ENCODE measurements at regions not wholly inside any gene's neighbourhood (a gene's known extent, or its start where the extent isn't known, plus 50 kb on each side); places are given as distances from the start of the nearest gene placed in this dataset.

GRCh38 chr3:168738527-168739325 lies 643.0 kb upstream of the GOLIM4 start:
- 77% methylated on average over 6 of the region's 6 CpGs for WGBS
- TF ChIP-seq POLR2AphosphoS5 (IDR thresholded peaks at IDR 0.05) (no peak), POLR2A (IDR thresholded peaks at IDR 0.05) (no peak), EP300 (IDR thresholded peaks at IDR 0.05) (no peak), CTCF (IDR thresholded peaks at IDR 0.05) (no peak)

GRCh38 chr3:168736202-168736601 lies 640.5 kb upstream of the GOLIM4 start:
- H3K4me1 ChIP-seq, result no peaks in the 10 kb centered on the region
- H3K27me3 ChIP-seq, result no peaks in the 10 kb centered on the region
- no peaks in the 10 kb centered on the region for H3K36me3 ChIP-seq
- no peak overlapping the region for H3K27ac ChIP-seq
- H3K9me3 ChIP-seq, result no peaks in the 10 kb centered on the region
- TF ChIP-seq EP300 (IDR thresholded peaks at IDR 0.05) (no peak), POLR2AphosphoS5 (IDR thresholded peaks at IDR 0.05) (no peak), CTCF (IDR thresholded peaks at IDR 0.05) (no peak), POLR2A (IDR thresholded peaks at IDR 0.05) (no peak)
- WGBS, result 88% methylated on average over 2 of the region's 2 CpGs
- no peak overlapping the region for H3K4me3 ChIP-seq
- no peak for DNase-seq (ENCODE audit: low spot score in 2 of 2)

More at GRCh38 chr3:168738527-168739325, 643.0 kb upstream of the GOLIM4 start:
- no peak for DNase-seq (ENCODE audit: low spot score in 2 of 2)
- Histone ChIP-seq H3K9me3 (no peaks in the 10 kb centered on the region), H3K4me3 (no peak overlapping the region), H3K27me3 (no peaks in the 10 kb centered on the region), H3K36me3 (no peaks in the 10 kb centered on the region), H3K27ac (no peak overlapping the region), H3K4me1 (no peaks in the 10 kb centered on the region)

GRCh38 chr3:168730073-168730472 lies 634.3 kb upstream of the GOLIM4 start:
- no peaks in the 10 kb centered on the region for H3K27me3 ChIP-seq
- no peak for DNase-seq (ENCODE audit: low spot score in 2 of 2)
- no peak for TF ChIP-seq EP300 (IDR thresholded peaks at IDR 0.05)
- no peak for TF ChIP-seq POLR2A (IDR thresholded peaks at IDR 0.05)
- no peak for TF ChIP-seq CTCF (IDR thresholded peaks at IDR 0.05)
- no peak for TF ChIP-seq POLR2AphosphoS5 (IDR thresholded peaks at IDR 0.05)
- no peak overlapping the region for H3K4me3 ChIP-seq
- no peaks in the 10 kb centered on the region for H3K36me3 ChIP-seq
- no peaks in the 10 kb centered on the region for H3K9me3 ChIP-seq
- no peak overlapping the region for H3K27ac ChIP-seq
- 96% methylated on average over 3 of the region's 3 CpGs for WGBS
- no peaks in the 10 kb centered on the region for H3K4me1 ChIP-seq

- H3K27ac ChIP-seq, result no peak overlapping the region
- DNase-seq (ENCODE audit: low spot score in 2 of 2), result no peak
- no peak for TF ChIP-seq EP300 (IDR thresholded peaks at IDR 0.05)
- TF ChIP-seq POLR2AphosphoS5 (IDR thresholded peaks at IDR 0.05), result no peak
- TF ChIP-seq POLR2A (IDR thresholded peaks at IDR 0.05), result no peak
- TF ChIP-seq CTCF (IDR thresholded peaks at IDR 0.05), result no peak
- no peak overlapping the region for H3K4me3 ChIP-seq
- H3K9me3 ChIP-seq, result no peaks in the 10 kb centered on the region
- H3K36me3 ChIP-seq, result no peaks in the 10 kb centered on the region
- H3K4me1 ChIP-seq, result no peaks in the 10 kb centered on the region
- H3K27me3 ChIP-seq, result no peaks in the 10 kb centered on the region
Observed at GRCh38 chr3:168722091-168722490, 626.4 kb upstream of the GOLIM4 start.

GRCh38 chr3:168714609-168715240 lies 619.0 kb upstream of the GOLIM4 start:
- no peaks in the 10 kb centered on the region for H3K36me3 ChIP-seq
- no peak for DNase-seq (ENCODE audit: low spot score in 2 of 2)
- H3K4me1 ChIP-seq, result no peaks in the 10 kb centered on the region
- TF ChIP-seq EP300 (IDR thresholded peaks at IDR 0.05) (no peak), CTCF (IDR thresholded peaks at IDR 0.05) (no peak), POLR2AphosphoS5 (IDR thresholded peaks at IDR 0.05) (no peak), POLR2A (IDR thresholded peaks at IDR 0.05) (no peak)
- H3K4me3 ChIP-seq, result no peak overlapping the region
- H3K27ac ChIP-seq, result no peak overlapping the region
- no peaks in the 10 kb centered on the region for H3K27me3 ChIP-seq
- H3K9me3 ChIP-seq, result no peaks in the 10 kb centered on the region
- WGBS, result 79% methylated on average over 1 of the region's 1 CpG

Measured in suprapubic skin (tissue), 4 donors.